Skeletal muscle tissue (tissue), 3 donors: ENCODE measurements at regions not wholly inside any gene's neighbourhood (a gene's known extent, or its start where the extent isn't known, plus 50 kb on each side); places are given as distances from the start of the nearest gene placed in this dataset.

Source experiments
- H3K27ac ChIP-seq: one replicate; pipeline ENCODE4 v1.7.0; 2013; ENCODE audit warnings: mild to moderate bottlenecking, low read depth, low read length, inconsistent platforms
- H3K27me3 ChIP-seq, 3 donors: one replicate each; pipeline ENCODE4 v1.7.0; 2013; ENCODE audit warnings: low read length in 3 of 3; ENCODE audit not compliant: control insufficient read depth in 3 of 3, insufficient read depth in 3 of 3
- H3K36me3 ChIP-seq, 3 donors: one replicate each; pipeline ENCODE4 v1.7.0; 2013; ENCODE audit warnings: low read length in 3 of 3; ENCODE audit not compliant: control insufficient read depth in 3 of 3, insufficient read depth in 3 of 3
- H3K4me1 ChIP-seq, 3 donors: one replicate each; pipeline ENCODE4 v1.7.0; 2013; ENCODE audit warnings: low read length in 3 of 3, mild to moderate bottlenecking in 3 of 3; ENCODE audit not compliant: control insufficient read depth in 3 of 3, insufficient read depth in 3 of 3
- H3K4me3 ChIP-seq, 3 donors: one replicate each; pipeline ENCODE4 v1.7.0; 2013; ENCODE audit warnings: low read length in 3 of 3
- H3K9ac ChIP-seq, 3 donors: one replicate each; pipeline ENCODE4 v1.7.0; 2013; ENCODE audit warnings: low read length in 3 of 3, mild to moderate bottlenecking in 3 of 3, moderate library complexity in 2 of 3, low read depth in 1 of 3
- H3K9me3 ChIP-seq, 3 donors: one replicate each; pipeline ENCODE4 v1.7.0; 2013; ENCODE audit warnings: low read length in 3 of 3; ENCODE audit not compliant: control insufficient read depth in 3 of 3
- donor health status: Osteomylitis.

DNA sequence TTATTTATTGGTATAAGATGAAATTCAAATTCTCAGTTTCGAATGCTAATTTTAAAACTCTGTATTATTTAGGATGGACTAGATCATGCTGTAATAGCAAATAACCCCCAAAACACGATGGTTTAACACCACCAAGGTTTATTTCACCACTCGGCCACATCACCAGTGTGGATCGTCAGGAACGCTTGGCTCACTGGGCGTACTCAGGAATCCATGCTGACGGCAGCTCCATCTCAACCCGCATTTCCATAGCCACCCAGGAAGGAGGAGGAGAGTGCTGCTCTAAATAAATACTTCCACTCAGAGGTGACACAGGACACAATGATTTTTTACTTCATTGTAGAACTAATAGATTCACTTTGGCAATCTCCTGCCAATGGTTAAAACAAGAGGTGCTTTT lies 347.4 kb downstream of the SH3GL2 start:
- Histone ChIP-seq H3K36me3 (no peaks in the 10 kb centered on the region), H3K27me3 (no peaks in the 10 kb centered on the region)

GRCh38 chr9:17927616-17928015 lies 348.8 kb downstream of the SH3GL2 start:
- no peaks in the 10 kb centered on the region for H3K4me1 ChIP-seq
- no peaks in the 10 kb centered on the region for H3K27me3 ChIP-seq
- no peak overlapping the region for H3K9ac ChIP-seq
- no peaks in the 10 kb centered on the region for H3K36me3 ChIP-seq
- H3K4me3 ChIP-seq = no peak overlapping the region
- no peak overlapping the region for H3K27ac ChIP-seq
- peaks cover 0 to 2% (median 0%) of the 10 kb centered on the region in 3 donors for H3K9me3 ChIP-seq

More for the DNA sequence above, 347.4 kb downstream of the SH3GL2 start:
- no peak overlapping the region for H3K27ac ChIP-seq
- no peaks in the 10 kb centered on the region for H3K4me1 ChIP-seq
- no peak overlapping the region for H3K9ac ChIP-seq
- peaks cover 0 to 2% (median 0%) of the 10 kb centered on the region in 3 donors for H3K9me3 ChIP-seq
- no peak overlapping the region for H3K4me3 ChIP-seq

DNA sequence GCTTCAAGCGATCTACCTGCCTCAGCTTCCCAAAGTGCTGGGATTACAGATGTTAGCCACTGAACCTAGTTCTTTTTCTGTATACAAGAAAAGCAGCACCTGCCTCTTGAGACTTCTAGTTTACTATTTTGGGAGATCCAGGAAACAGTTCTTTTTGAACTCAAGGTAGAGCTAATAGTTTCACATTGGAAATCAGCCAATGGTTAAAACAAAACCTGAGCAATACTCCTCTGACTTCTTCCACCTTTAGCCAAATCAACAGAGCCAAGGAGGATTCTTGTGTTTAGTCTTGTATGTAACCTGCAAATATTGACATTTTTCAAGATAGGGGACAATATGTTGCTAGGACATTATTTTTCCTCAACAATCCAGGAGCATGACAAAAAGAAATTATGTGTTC lies 349.4 kb downstream of the SH3GL2 start:
- Histone ChIP-seq H3K4me3 (no peak overlapping the region), H3K36me3 (no peaks in the 10 kb centered on the region), H3K9me3 (peaks cover 0 to 2% (median 0%) of the 10 kb centered on the region in 3 donors), H3K9ac (no peak overlapping the region), H3K27me3 (no peaks in the 10 kb centered on the region), H3K27ac (no peak overlapping the region), H3K4me1 (no peaks in the 10 kb centered on the region)

DNA sequence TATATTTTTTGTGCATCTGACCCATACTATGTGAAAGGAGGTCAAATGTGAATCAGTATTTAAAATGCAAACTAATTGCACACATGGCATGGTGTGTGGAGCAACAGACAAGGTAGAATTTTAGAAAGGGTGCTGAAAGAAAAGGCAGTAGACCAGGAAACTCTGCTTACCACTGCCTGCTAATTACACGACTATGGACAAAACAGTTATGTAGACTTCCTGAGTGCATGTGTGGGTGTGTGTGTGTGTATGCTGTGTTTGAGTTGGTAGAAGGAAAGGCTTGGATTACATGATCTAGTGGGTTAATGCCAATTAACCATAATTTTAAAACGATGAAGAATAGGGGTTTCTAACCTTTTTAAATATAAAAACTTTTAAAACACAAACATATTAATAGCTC lies 349.9 kb downstream of the SH3GL2 start:
- Histone ChIP-seq H3K27ac (no peak overlapping the region), H3K9ac (no peak overlapping the region), H3K36me3 (no peaks in the 10 kb centered on the region), H3K4me1 (no peaks in the 10 kb centered on the region), H3K4me3 (no peak overlapping the region), H3K9me3 (peaks cover 0 to 2% (median 0%) of the 10 kb centered on the region in 3 donors), H3K27me3 (no peaks in the 10 kb centered on the region)

- H3K27me3 ChIP-seq = no peaks in the 10 kb centered on the region
- no peak overlapping the region for H3K9ac ChIP-seq
- no peak overlapping the region for H3K27ac ChIP-seq
- H3K4me3 ChIP-seq = no peak overlapping the region
- H3K9me3 ChIP-seq = peaks cover 0 to 2% (median 0%) of the 10 kb centered on the region in 3 donors
- H3K36me3 ChIP-seq = no peaks in the 10 kb centered on the region
- H3K4me1 ChIP-seq = no peaks in the 10 kb centered on the region
These were observed 350.6 kb downstream of the SH3GL2 start for GRCh38 chr9:17929506-17929905.

- H3K9ac ChIP-seq = no peak overlapping the region
- no peak overlapping the region for H3K27ac ChIP-seq
- H3K4me1 ChIP-seq = no peaks in the 10 kb centered on the region
These were observed 351.2 kb downstream of the SH3GL2 start for GRCh38 chr9:17930071-17930470.

GRCh38 chr9:17936365-17936764 lies 357.5 kb downstream of the SH3GL2 start:
- Histone ChIP-seq H3K27ac (no peak overlapping the region), H3K36me3 (no peaks in the 10 kb centered on the region), H3K4me1 (no peaks in the 10 kb centered on the region), H3K27me3 (no peaks in the 10 kb centered on the region), H3K9ac (no peak overlapping the region), H3K9me3 (no peaks in the 10 kb centered on the region), H3K4me3 (no peak overlapping the region)

More at GRCh38 chr9:17930071-17930470, 351.2 kb downstream of the SH3GL2 start:
- no peaks in the 10 kb centered on the region for H3K27me3 ChIP-seq
- H3K36me3 ChIP-seq = no peaks in the 10 kb centered on the region
- no peak overlapping the region for H3K4me3 ChIP-seq
- peaks cover 0 to 2% (median 0%) of the 10 kb centered on the region in 3 donors for H3K9me3 ChIP-seq

DNA sequence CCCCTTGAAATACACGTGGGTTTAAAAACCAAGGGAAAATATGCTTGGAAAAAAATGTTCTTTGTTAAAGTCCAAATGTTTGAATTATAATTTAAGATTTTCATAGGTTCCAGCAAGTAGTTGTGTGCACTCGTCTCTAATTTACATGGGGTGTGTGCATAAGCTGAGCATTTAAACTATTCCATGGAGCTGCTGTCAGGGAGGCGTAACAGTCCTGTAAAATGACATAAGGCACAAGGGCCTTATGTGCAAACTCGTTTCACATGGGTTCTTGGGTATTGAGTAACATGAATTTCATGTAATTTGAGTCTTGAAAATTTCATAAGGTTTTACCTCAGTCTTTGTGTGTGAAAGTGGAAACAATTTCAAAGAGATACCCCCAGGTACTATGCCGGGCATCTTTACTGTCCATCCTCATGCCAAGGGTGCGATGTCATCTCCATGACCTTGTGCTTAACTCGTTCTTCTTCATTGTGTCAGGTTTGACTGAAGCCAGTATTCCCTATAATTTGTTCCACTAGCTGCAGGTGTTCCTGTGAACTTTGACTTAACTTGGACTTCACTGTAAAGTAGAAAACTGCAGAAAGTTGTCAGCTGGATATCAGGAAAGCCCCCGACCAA lies 359.3 kb downstream of the SH3GL2 start:
- H3K36me3 ChIP-seq = no peaks in the 10 kb centered on the region
- H3K27ac ChIP-seq = no peak overlapping the region
- H3K27me3 ChIP-seq = no peaks in the 10 kb centered on the region
- no peaks in the 10 kb centered on the region for H3K9me3 ChIP-seq
- no peak overlapping the region for H3K4me3 ChIP-seq
- no peak overlapping the region for H3K9ac ChIP-seq
- no peaks in the 10 kb centered on the region for H3K4me1 ChIP-seq

DNA sequence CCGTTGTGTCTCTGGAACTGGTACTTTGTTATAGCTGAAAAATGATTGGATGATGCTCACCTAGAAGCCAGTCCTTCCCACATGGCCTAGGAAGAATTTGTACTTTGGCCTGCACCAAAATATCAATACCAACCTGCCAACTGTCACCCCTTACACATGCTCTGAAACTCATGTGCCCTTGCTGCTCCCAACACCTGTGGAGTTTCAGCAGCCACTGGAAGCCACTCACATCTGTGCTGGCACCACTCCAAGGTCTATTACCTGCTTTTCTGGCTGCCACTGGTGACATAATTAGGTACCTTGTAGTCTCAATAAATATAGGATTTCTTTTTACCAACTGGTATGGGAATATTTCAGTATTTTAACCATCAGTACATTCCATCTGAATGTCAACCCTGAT lies 363.6 kb downstream of the SH3GL2 start:
- H3K9ac ChIP-seq = no peak overlapping the region
- no peaks in the 10 kb centered on the region for H3K9me3 ChIP-seq
- H3K36me3 ChIP-seq = no peaks in the 10 kb centered on the region
- H3K4me1 ChIP-seq = no peaks in the 10 kb centered on the region
- H3K27ac ChIP-seq = no peak overlapping the region
- no peak overlapping the region for H3K4me3 ChIP-seq
- no peaks in the 10 kb centered on the region for H3K27me3 ChIP-seq

GRCh38 chr9:17955409-17955808 lies 376.5 kb downstream of the SH3GL2 start:
- no peaks in the 10 kb centered on the region for H3K4me1 ChIP-seq
- no peak overlapping the region for H3K27ac ChIP-seq
- no peaks in the 10 kb centered on the region for H3K9me3 ChIP-seq
- H3K9ac ChIP-seq = no peak overlapping the region
- H3K4me3 ChIP-seq = no peak overlapping the region
- no peaks in the 10 kb centered on the region for H3K27me3 ChIP-seq
- no peaks in the 10 kb centered on the region for H3K36me3 ChIP-seq
